H9 (cell line): ENCODE measurements at regions not wholly inside any gene's neighbourhood (a gene's known extent, or its start where the extent isn't known, plus 50 kb on each side); places are given as distances from the start of the nearest gene placed in this dataset.

Experiments used
- DNase-seq: peaks from one replicate; pipeline ENCODE4 v3.0.0-alpha.2; 2017
- H2AFZ ChIP-seq: one replicate; pipeline ENCODE4 v1.6.1; 2013; ENCODE audit warnings: mild to moderate bottlenecking, low read length, control low read depth, moderate library complexity
- H2AK5ac ChIP-seq: 2 replicates; pipeline ENCODE4 v1.6.1; 2013; ENCODE audit warnings: low read length, control low read depth, mixed read lengths; ENCODE audit not compliant: insufficient read length
- H2BK120ac ChIP-seq: one replicate; pipeline ENCODE4 v1.6.1; 2013; ENCODE audit warnings: low read depth, mild to moderate bottlenecking, low read length, control low read depth, inconsistent platforms; ENCODE audit not compliant: poor library complexity, severe bottlenecking
- H2BK12ac ChIP-seq: 2 replicates; pipeline ENCODE4 v1.6.1; 2013; ENCODE audit warnings: low read length, control low read depth, mixed read lengths, low read depth; ENCODE audit not compliant: insufficient read length
- H2BK15ac ChIP-seq: 2 replicates; pipeline ENCODE4 v1.6.1; 2013; ENCODE audit warnings: low read depth, low read length, control low read depth
- H2BK20ac ChIP-seq: one replicate; pipeline ENCODE4 v1.6.1; 2013; ENCODE audit warnings: low read depth, mild to moderate bottlenecking, low read length, control low read depth, inconsistent platforms; ENCODE audit not compliant: poor library complexity, severe bottlenecking
- H2BK5ac ChIP-seq: 2 replicates; pipeline ENCODE4 v1.6.1; 2013; ENCODE audit warnings: low read length, control low read depth, mixed read lengths; ENCODE audit not compliant: insufficient read length
- H3K14ac ChIP-seq: 2 replicates; pipeline ENCODE4 v1.6.1; 2013; ENCODE audit warnings: low read length, control low read depth; ENCODE audit not compliant: insufficient read depth
- H3K18ac ChIP-seq: 2 replicates; pipeline ENCODE4 v1.6.1; 2013; ENCODE audit warnings: low read depth, mild to moderate bottlenecking, mixed read lengths, low read length, control low read depth; ENCODE audit not compliant: insufficient read length
- H3K23ac ChIP-seq: 2 replicates; pipeline ENCODE4 v1.6.1; 2013; ENCODE audit warnings: low read length, control low read depth, mixed read lengths, low read depth; ENCODE audit not compliant: insufficient read length
- H3K23me2 ChIP-seq: 2 replicates; pipeline ENCODE4 v1.6.1; 2013; ENCODE audit warnings: low read depth, mild to moderate bottlenecking, mixed read lengths, low read length, control low read depth; ENCODE audit not compliant: insufficient read length, poor library complexity, severe bottlenecking
- H3K27ac ChIP-seq: 2 replicates; pipeline ENCODE4 v1.5.1; 2013; ENCODE audit warnings: low read length, control low read depth, mixed read lengths, low read depth; ENCODE audit not compliant: insufficient read length
- H3K27me3 ChIP-seq: 2 replicates; pipeline ENCODE4 v1.6.1; 2013; ENCODE audit warnings: low read length, control low read depth, inconsistent platforms; ENCODE audit not compliant: insufficient read depth
- H3K4ac ChIP-seq: 2 replicates; pipeline ENCODE4 v1.6.1; 2013; ENCODE audit warnings: low read depth, mild to moderate bottlenecking, control low read depth, inconsistent platforms, low read length, moderate library complexity
- H3K4me1 ChIP-seq: 2 replicates; pipeline ENCODE4 v1.6.1; 2013; ENCODE audit warnings: low read length, control low read depth, inconsistent platforms; ENCODE audit not compliant: insufficient read depth
- H3K4me2 ChIP-seq: 2 replicates; pipeline ENCODE4 v1.6.1; 2013; ENCODE audit warnings: low read length, control low read depth, mixed read lengths; ENCODE audit not compliant: insufficient read length, insufficient read depth
- H3K56ac ChIP-seq: 2 replicates; pipeline ENCODE4 v1.6.1; 2013; ENCODE audit warnings: low read depth, mild to moderate bottlenecking, mixed read lengths, low read length, control low read depth; ENCODE audit not compliant: insufficient read length
- H3K79me1 ChIP-seq: 2 replicates; pipeline ENCODE4 v1.6.1; 2013; ENCODE audit warnings: low read depth, mild to moderate bottlenecking, moderate library complexity, low read length, control low read depth, inconsistent platforms; ENCODE audit not compliant: insufficient read depth, poor library complexity, severe bottlenecking
- H3K79me2 ChIP-seq: 2 replicates; pipeline ENCODE4 v1.6.1; 2013; ENCODE audit warnings: low read length, control low read depth, inconsistent platforms; ENCODE audit not compliant: insufficient read depth
- H3K9ac ChIP-seq: 2 replicates; pipeline ENCODE4 v1.6.1; 2013; ENCODE audit warnings: low read length, control low read depth, mixed read lengths; ENCODE audit not compliant: insufficient read length; ENCODE audit errors: extremely low read depth
- H3K9me3 ChIP-seq: one replicate; pipeline ENCODE4 v1.6.1; 2013; ENCODE audit warnings: low read depth, low read length, inconsistent platforms; ENCODE audit not compliant: control insufficient read depth
- H3T11ph ChIP-seq: one replicate; pipeline ENCODE4 v1.6.1; 2013; ENCODE audit warnings: mild to moderate bottlenecking, low read length, control low read depth, inconsistent platforms
- H4K20me1 ChIP-seq: one replicate; pipeline ENCODE4 v1.6.1; 2013; ENCODE audit not compliant: control insufficient read depth, insufficient read length, insufficient read depth
- H4K5ac ChIP-seq: 2 replicates; pipeline ENCODE4 v1.6.1; 2013; ENCODE audit warnings: low read depth, mild to moderate bottlenecking, mixed read lengths, low read length, control low read depth; ENCODE audit not compliant: insufficient read length
- H4K8ac ChIP-seq: replicated peaks from 2 replicates; pipeline ENCODE4 v1.6.1; 2013; ENCODE audit warnings: low read length, control low read depth, mixed read lengths, low read depth; ENCODE audit not compliant: insufficient read length
- H4K91ac ChIP-seq: 2 replicates; pipeline ENCODE4 v1.6.1; 2013; ENCODE audit warnings: low read depth, mild to moderate bottlenecking, moderate library complexity, mixed read lengths, low read length, control low read depth; ENCODE audit not compliant: insufficient read length
- H3K27ac Mint-ChIP-seq, 3 experiments: 2 replicates in 2 of 3; 3 replicates in 1 of 3; pipeline ENCODE4 v1.8.0; 2020 to 2021; ENCODE audit warnings: mixed read lengths in 3 of 3, mild to moderate bottlenecking in 1 of 3, moderate library complexity in 1 of 3
- H3K27me3 Mint-ChIP-seq: 2 replicates; pipeline ENCODE4 v1.8.0; 2021; ENCODE audit warnings: low read depth, mild to moderate bottlenecking, moderate library complexity, mixed read lengths
- H3K36me3 Mint-ChIP-seq, 3 experiments: 2 replicates in 2 of 3; 3 replicates in 1 of 3; pipeline ENCODE4 v1.8.0; 2020 to 2021; ENCODE audit warnings: low read depth in 3 of 3, mixed read lengths in 3 of 3; ENCODE audit not compliant: insufficient read depth in 1 of 3
- H3K4me1 Mint-ChIP-seq, 2 experiments: 2 replicates each; pipeline ENCODE4 v1.8.0; 2020; ENCODE audit warnings: mixed read lengths in 2 of 2
- H3K4me3 Mint-ChIP-seq, 2 experiments: 2 replicates in 1 of 2; 3 replicates in 1 of 2; pipeline ENCODE4 v1.8.0; 2020 to 2021; ENCODE audit warnings: mild to moderate bottlenecking in 2 of 2, mixed read lengths in 2 of 2, moderate library complexity in 1 of 2
- H3K9me3 Mint-ChIP-seq, 2 experiments: 2 replicates in 1 of 2; 3 replicates in 1 of 2; pipeline ENCODE4 v1.8.0; 2020; ENCODE audit warnings: mild to moderate bottlenecking in 2 of 2, mixed read lengths in 2 of 2, moderate library complexity in 1 of 2
- CTCF ChIP-seq: fragments of 200-600 bp; sonication (generic); conservative IDR thresholded peaks from 3 replicates; pipeline ENCODE4 v1.8.0; 2021; ENCODE audit warnings: antibody characterized with exemption, mild to moderate bottlenecking
- WGBS: extraction: QIAGEN DNeasy Blood & Tissue Kit; methylation state at CpG from one replicate; pipeline ENCODE4 v1.1.7; 2013; ENCODE audit warnings: missing lambda C conversion rate, low lambda C conversion rate, mixed read lengths; ENCODE audit not compliant: insufficient read length; ENCODE audit errors: extremely low coverage; 5-methylcytosine and 5-hydroxymethylcytosine counted together

- H4K20me1 ChIP-seq = no peaks in the 10 kb centered on the region
- H3K79me2 ChIP-seq = no peaks in the 10 kb centered on the region
- no peak overlapping the region for H3K9ac ChIP-seq
- WGBS = no CpG with 5 or more reads among the region's 1 CpG
- no peak overlapping the region for H3K4ac ChIP-seq
- Mint-ChIP-seq H3K36me3 (no peaks in the 10 kb centered on the region), H3K27me3 (no peaks in the 10 kb centered on the region), H3K9me3 (no peaks in the 10 kb centered on the region), H3K27ac (no peak overlapping the region), H3K4me3 (no peak overlapping the region), H3K4me1 (peaks cover 27 to 28% of the 10 kb centered on the region in 2 experiments)
- no peaks in the 10 kb centered on the region for H3K9me3 ChIP-seq
- H2BK120ac ChIP-seq = no peak overlapping the region
- H3K23me2 ChIP-seq = no peaks in the 10 kb centered on the region
- no peak overlapping the region for H3T11ph ChIP-seq
- no peaks in the 10 kb centered on the region; the same call in 1 of the 2 replicates for H3K4me1 ChIP-seq
- H3K27ac ChIP-seq = no peak overlapping the region
- TF ChIP-seq CTCF = no peak
- DNase-seq = no peak
- no peak overlapping the region for H3K23ac ChIP-seq
- no peak overlapping the region for H2BK15ac ChIP-seq
- H3K79me1 ChIP-seq = no peaks in the 10 kb centered on the region
- H3K18ac ChIP-seq = no peak overlapping the region
- no peak overlapping the region for H3K56ac ChIP-seq
- no peak overlapping the region for H3K4me2 ChIP-seq
- H4K8ac ChIP-seq = no peak overlapping the region
- no peak overlapping the region for H2AFZ ChIP-seq
- no peak overlapping the region for H2BK20ac ChIP-seq
- H4K91ac ChIP-seq = no peak overlapping the region
- no peak overlapping the region for H2BK5ac ChIP-seq
- no peaks in the 10 kb centered on the region for H3K27me3 ChIP-seq
- H2AK5ac ChIP-seq = no peak overlapping the region
- no peak overlapping the region for H3K14ac ChIP-seq
- H2BK12ac ChIP-seq = no peak overlapping the region
- no peak overlapping the region for H4K5ac ChIP-seq
Measured at GRCh38 chr11:29458252-29458651, 558.6 kb downstream of the KCNA4 start.
